Gastroesophageal sphincter (tissue), 4 donors: ENCODE measurements at regions not wholly inside any gene's neighbourhood (a gene's known extent, or its start where the extent isn't known, plus 50 kb on each side); places are given as distances from the start of the nearest gene placed in this dataset.

Experiments
- ATAC-seq: fragments of 150-250 bp; one replicate; pipeline ENCODE4 v1.9.1; 2016; ENCODE audit warnings: mild to moderate bottlenecking, moderate library complexity
- H3K27ac ChIP-seq, 4 donors: fragments of 200-600 bp; sonication (generic) in 3 of 4; 1 replicate in 3 of 4; 2 replicates in 1 of 4; pipeline ENCODE4 v1.5.1; 2016 to 2019
- H3K27me3 ChIP-seq: fragments of 200-600 bp; sonication (generic); one replicate; pipeline ENCODE4 v1.5.1; 2019
- H3K36me3 ChIP-seq, 2 donors: fragments of 200-600 bp; sonication (generic); one replicate each; pipeline ENCODE4 v1.5.1; 2019; ENCODE audit warnings: control low read depth in 1 of 2
- H3K4me1 ChIP-seq, 3 donors: fragments of 200-600 bp; sonication (generic); 1 replicate in 2 of 3; 2 replicates in 1 of 3; pipeline ENCODE4 v1.5.1; 2016 to 2019; ENCODE audit warnings: control low read depth in 2 of 3
- H3K4me3 ChIP-seq, 2 donors: fragments of 200-600 bp; sonication (generic); one replicate each; pipeline ENCODE4 v1.5.1; 2019; ENCODE audit warnings: mild to moderate bottlenecking in 1 of 2, moderate library complexity in 1 of 2
- H3K9me3 ChIP-seq, 3 donors: fragments of 200-600 bp; sonication (generic); one replicate each; pipeline ENCODE4 v1.5.1; 2017 to 2019; ENCODE audit warnings: control low read depth in 2 of 3
- CTCF ChIP-seq, 4 experiments: fragments of 200-600 bp in 2 of 4; fragments of 450-650 bp in 2 of 4; sonication (generic) in 1 of 4; IDR thresholded peaks; one replicate each; pipeline ENCODE4 v1.5.1; 2017 to 2019; ENCODE audit warnings: antibody characterized with exemption in 4 of 4, mild to moderate bottlenecking in 2 of 4, moderate library complexity in 2 of 4
- EP300 ChIP-seq: sonication (generic); formaldehyde crosslinking; IDR thresholded peaks from one replicate; pipeline ENCODE4 v1.6.1; 2017; ENCODE audit warnings: antibody characterized with exemption, mild to moderate bottlenecking
- POLR2A ChIP-seq, 2 donors: fragments of 450-650 bp; IDR thresholded peaks; one replicate each; pipeline ENCODE4 v1.6.1; 2017; ENCODE audit warnings: antibody characterized with exemption in 2 of 2, mild to moderate bottlenecking in 2 of 2, moderate library complexity in 1 of 2
- POLR2AphosphoS5 ChIP-seq: sonication (generic); formaldehyde crosslinking; IDR thresholded peaks from one replicate; pipeline ENCODE4 v1.6.1; 2017; ENCODE audit warnings: antibody characterized with exemption
- WGBS, 2 donors: methylation state at CpG; one replicate each; pipeline ENCODE4 v1.1.5; 2018; ENCODE audit warnings: low coverage in 1 of 2; 5-methylcytosine and 5-hydroxymethylcytosine counted together

GRCh38 chr10:56867236-56867635 lies 506.2 kb upstream of the ZWINT start:
- no peak for ATAC-seq
- Histone ChIP-seq H3K27ac (no peak overlapping the region), H3K9me3 (no peaks in the 10 kb centered on the region), H3K27me3 (no peaks in the 10 kb centered on the region), H3K4me1 (no peaks in the 10 kb centered on the region), H3K36me3 (no peaks in the 10 kb centered on the region), H3K4me3 (no peak overlapping the region)
- WGBS, 2 donors, result 82% methylated on average over 3 of the region's 3 CpGs; no CpG with 5 or more reads in 1 of the 2 donors
- TF ChIP-seq POLR2AphosphoS5 (no peak), POLR2A (IDR thresholded peaks at IDR 0.05) (no peak)

GRCh38 chr10:56856569-56856968 lies 495.5 kb upstream of the ZWINT start:
- no peak for ATAC-seq
- no peaks in the 10 kb centered on the region for H3K4me1 ChIP-seq
- no peaks in the 10 kb centered on the region for H3K27me3 ChIP-seq
- no peak overlapping the region for H3K4me3 ChIP-seq
- no peaks in the 10 kb centered on the region for H3K36me3 ChIP-seq
- WGBS, 2 donors, result 77 to 79% methylated on average over 2 of the region's 2 CpGs
- TF ChIP-seq CTCF (IDR thresholded peaks at IDR 0.05), result no peak
- no peak for TF ChIP-seq EP300
- no peak for TF ChIP-seq POLR2A (IDR thresholded peaks at IDR 0.05)
- TF ChIP-seq POLR2AphosphoS5, result no peak
- H3K9me3 ChIP-seq, result no peaks in the 10 kb centered on the region
- no peak overlapping the region for H3K27ac ChIP-seq

- no peaks in the 10 kb centered on the region for H3K27me3 ChIP-seq
- H3K4me3 ChIP-seq, result no peak overlapping the region
- no peaks in the 10 kb centered on the region for H3K36me3 ChIP-seq
- no peak for ATAC-seq
- no peaks in the 10 kb centered on the region for H3K4me1 ChIP-seq
- H3K9me3 ChIP-seq, result no peaks in the 10 kb centered on the region
- no peak overlapping the region for H3K27ac ChIP-seq
- TF ChIP-seq POLR2A (IDR thresholded peaks at IDR 0.05) (no peak), EP300 (no peak), POLR2AphosphoS5 (no peak), CTCF (IDR thresholded peaks at IDR 0.05) (no peak)
- WGBS, 2 donors, result 64 to 78% methylated on average over 6 of the region's 6 CpGs
Measured at GRCh38 chr10:56844978-56845529, 484.0 kb upstream of the ZWINT start.

GRCh38 chr10:56836659-56837058 lies 475.6 kb upstream of the ZWINT start:
- Histone ChIP-seq H3K27ac (no peak overlapping the region), H3K36me3 (no peaks in the 10 kb centered on the region), H3K4me1 (no peaks in the 10 kb centered on the region), H3K9me3 (no peaks in the 10 kb centered on the region), H3K27me3 (no peaks in the 10 kb centered on the region), H3K4me3 (no peak overlapping the region)
- TF ChIP-seq CTCF (IDR thresholded peaks at IDR 0.05), result no peak
- TF ChIP-seq POLR2A (IDR thresholded peaks at IDR 0.05), result no peak
- no peak for TF ChIP-seq EP300
- TF ChIP-seq POLR2AphosphoS5, result no peak
- no peak for ATAC-seq

- WGBS, 2 donors, result 73 to 85% methylated on average over 3 of the region's 3 CpGs
- no peak for ATAC-seq
- no peaks in the 10 kb centered on the region for H3K9me3 ChIP-seq
- TF ChIP-seq POLR2A (IDR thresholded peaks at IDR 0.05), result no peak
- no peak for TF ChIP-seq POLR2AphosphoS5
- no peak for TF ChIP-seq CTCF (IDR thresholded peaks at IDR 0.05)
- TF ChIP-seq EP300, result no peak
- H3K27me3 ChIP-seq, result no peaks in the 10 kb centered on the region
- H3K4me1 ChIP-seq, result no peaks in the 10 kb centered on the region
- no peak overlapping the region for H3K4me3 ChIP-seq
- no peak overlapping the region for H3K27ac ChIP-seq
- no peaks in the 10 kb centered on the region for H3K36me3 ChIP-seq
Measured at GRCh38 chr10:56831681-56832080, 470.6 kb upstream of the ZWINT start.
